ENCODE measurements at regions not wholly inside any gene's neighbourhood (a gene's known extent, or its start where the extent isn't known, plus 50 kb on each side); places are given as distances from the start of the nearest gene placed in this dataset.

- no peaks in the 10 kb centered on the region for H3K27me3 ChIP-seq
- no peaks in the 10 kb centered on the region for H3K36me3 ChIP-seq
- H3K9me3 ChIP-seq = no peaks in the 10 kb centered on the region
- no peak overlapping the region for H3K27ac ChIP-seq
- no peak overlapping the region for H3K4me3 ChIP-seq (ENCODE audit: low read depth in 1 of 2, low read length in 1 of 2)
- no peaks in the 10 kb centered on the region for H3K4me1 ChIP-seq (ENCODE audit: control insufficient read depth in 1 of 2, insufficient read depth in 1 of 2, low read depth in 1 of 2, low read length in 1 of 2)
- no peak for TF ChIP-seq CTCF (IDR thresholded peaks at IDR 0.05)
Measured at GRCh38 chr13:105969761-105970160, 565.7 kb downstream of the EFNB2 start.

GRCh38 chr13:105965910-105966309 lies 569.6 kb downstream of the EFNB2 start:
- TF ChIP-seq CTCF (IDR thresholded peaks at IDR 0.05) = no peak
- H3K36me3 ChIP-seq = no peaks in the 10 kb centered on the region

GRCh38 chr13:105962080-105962479 lies 573.4 kb downstream of the EFNB2 start:
- Histone ChIP-seq H3K4me1 (ENCODE audit: control insufficient read depth in 1 of 2, insufficient read depth in 1 of 2, low read depth in 1 of 2, low read length in 1 of 2) (no peaks in the 10 kb centered on the region), H3K36me3 (no peaks in the 10 kb centered on the region), H3K9me3 (no peaks in the 10 kb centered on the region), H3K27me3 (no peaks in the 10 kb centered on the region), H3K27ac (no peak overlapping the region), H3K4me3 (ENCODE audit: low read depth in 1 of 2, low read length in 1 of 2) (no peak overlapping the region)
- no peak for TF ChIP-seq CTCF (IDR thresholded peaks at IDR 0.05)

More at GRCh38 chr13:105965910-105966309, 569.6 kb downstream of the EFNB2 start:
- Histone ChIP-seq H3K27me3 (no peaks in the 10 kb centered on the region), H3K27ac (no peak overlapping the region), H3K4me1 (ENCODE audit: control insufficient read depth in 1 of 2, insufficient read depth in 1 of 2, low read depth in 1 of 2, low read length in 1 of 2) (no peaks in the 10 kb centered on the region), H3K4me3 (ENCODE audit: low read depth in 1 of 2, low read length in 1 of 2) (no peak overlapping the region), H3K9me3 (no peaks in the 10 kb centered on the region)

- TF ChIP-seq CTCF (IDR thresholded peaks at IDR 0.05) = no peak
- no peaks in the 10 kb centered on the region for H3K27me3 ChIP-seq
- no peak overlapping the region for H3K27ac ChIP-seq
- H3K36me3 ChIP-seq = no peaks in the 10 kb centered on the region
- H3K4me1 ChIP-seq (ENCODE audit: control insufficient read depth in 1 of 2, insufficient read depth in 1 of 2, low read depth in 1 of 2, low read length in 1 of 2) = no peaks in the 10 kb centered on the region
- no peak overlapping the region for H3K4me3 ChIP-seq (ENCODE audit: low read depth in 1 of 2, low read length in 1 of 2)
- H3K9me3 ChIP-seq = no peaks in the 10 kb centered on the region
Measured at GRCh38 chr13:105961438-105961837, 574.0 kb downstream of the EFNB2 start.

GRCh38 chr13:105960326-105960725 lies 575.1 kb downstream of the EFNB2 start:
- H3K4me1 ChIP-seq (ENCODE audit: control insufficient read depth in 1 of 2, insufficient read depth in 1 of 2, low read depth in 1 of 2, low read length in 1 of 2) = no peaks in the 10 kb centered on the region
- no peak for TF ChIP-seq CTCF (IDR thresholded peaks at IDR 0.05)
- H3K4me3 ChIP-seq (ENCODE audit: low read depth in 1 of 2, low read length in 1 of 2) = no peak overlapping the region
- no peak overlapping the region for H3K27ac ChIP-seq
- H3K9me3 ChIP-seq = no peaks in the 10 kb centered on the region
- H3K27me3 ChIP-seq = no peaks in the 10 kb centered on the region
- H3K36me3 ChIP-seq = no peaks in the 10 kb centered on the region

GRCh38 chr13:105959876-105960275 lies 575.6 kb downstream of the EFNB2 start:
- H3K9me3 ChIP-seq = no peaks in the 10 kb centered on the region
- no peak overlapping the region for H3K4me3 ChIP-seq (ENCODE audit: low read depth in 1 of 2, low read length in 1 of 2)
- H3K4me1 ChIP-seq (ENCODE audit: control insufficient read depth in 1 of 2, insufficient read depth in 1 of 2, low read depth in 1 of 2, low read length in 1 of 2) = no peaks in the 10 kb centered on the region
- no peaks in the 10 kb centered on the region for H3K27me3 ChIP-seq
- no peak for TF ChIP-seq CTCF (IDR thresholded peaks at IDR 0.05)
- H3K27ac ChIP-seq = no peak overlapping the region
- no peaks in the 10 kb centered on the region for H3K36me3 ChIP-seq

All from neutrophil (primary cell).